ENCODE measurements at regions not wholly inside any gene's neighbourhood (a gene's known extent, or its start where the extent isn't known, plus 50 kb on each side); places are given as distances from the start of the nearest gene placed in this dataset.

DNA sequence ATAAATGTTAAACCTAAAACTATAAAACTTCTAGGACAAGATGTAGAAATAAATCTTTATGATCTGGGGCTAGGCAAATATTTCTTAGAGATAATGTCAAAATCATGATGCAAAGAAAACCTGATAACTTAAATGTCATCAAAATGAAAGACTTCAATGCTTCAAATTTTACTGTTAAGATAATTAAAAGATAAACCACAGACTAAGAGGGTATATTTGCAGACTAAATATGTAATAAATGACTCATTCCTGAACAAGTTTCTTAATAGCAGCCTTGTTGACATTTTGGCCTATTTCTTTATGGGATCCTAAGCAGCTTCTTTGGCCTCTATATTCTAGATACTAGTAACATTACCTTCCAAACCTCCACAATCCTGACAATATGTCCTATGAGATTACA lies 2878.3 kb upstream of the PCDH20 start:
- DNase-seq (ENCODE audit: low read depth), result no peak

DNA sequence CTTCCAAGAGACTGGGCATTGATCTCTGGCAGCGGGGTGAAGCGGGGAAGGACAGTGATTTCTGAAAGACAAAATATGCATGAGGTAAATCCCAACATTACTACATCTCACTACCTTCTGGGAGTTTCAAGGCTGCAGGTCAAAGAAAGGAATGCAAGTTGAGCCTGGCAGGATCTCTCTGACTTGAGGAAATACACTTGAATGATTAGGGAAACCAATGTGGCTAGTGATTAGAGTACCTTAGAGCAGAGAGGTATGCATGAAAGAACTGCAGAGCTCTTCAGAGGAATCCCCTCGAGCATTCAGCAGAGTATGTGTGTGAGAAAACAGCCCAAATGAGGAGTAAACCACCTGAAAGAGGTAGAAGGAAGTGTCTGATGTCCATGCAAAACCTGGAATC lies 2874.1 kb upstream of the PCDH20 start:
- no peak for DNase-seq (ENCODE audit: low read depth)

GRCh38 chr13:64283926-64284325 lies 2868.3 kb upstream of the PCDH20 start:
- DNase-seq (ENCODE audit: low read depth), result no peak

- no peak for DNase-seq (ENCODE audit: low read depth)
Observed at GRCh38 chr13:64278493-64278892, 2862.8 kb upstream of the PCDH20 start.

GRCh38 chr13:64277097-64277496 lies 2861.4 kb upstream of the PCDH20 start:
- no peak for DNase-seq (ENCODE audit: low read depth)

GRCh38 chr13:64276232-64276631 lies 2860.6 kb upstream of the PCDH20 start:
- no peak for DNase-seq (ENCODE audit: low read depth)

- no peak for DNase-seq (ENCODE audit: low read depth)
Observed at GRCh38 chr13:64274481-64275217, 2859.0 kb upstream of the PCDH20 start.

GRCh38 chr13:64273780-64274179 lies 2858.1 kb upstream of the PCDH20 start:
- DNase-seq (ENCODE audit: low read depth), result no peak

DNA sequence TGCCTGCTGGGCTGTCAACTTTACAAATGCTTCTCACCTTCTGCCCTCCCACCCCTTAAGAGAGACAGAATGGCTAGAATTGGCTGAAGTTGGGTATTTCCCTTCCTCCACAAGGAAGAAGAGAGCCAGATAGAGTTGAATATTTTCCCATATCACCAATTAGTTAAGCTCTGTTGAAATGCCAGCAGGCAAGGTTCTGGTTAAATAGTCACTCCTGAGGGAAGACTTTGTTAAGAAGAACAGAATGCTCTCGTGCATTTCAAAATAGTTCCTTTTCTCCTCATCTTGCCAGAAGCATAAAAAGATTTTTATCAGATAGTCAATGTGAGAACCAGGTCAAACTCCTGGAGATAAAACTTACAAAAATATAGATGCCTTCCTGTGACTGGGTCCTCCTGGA lies 2857.0 kb upstream of the PCDH20 start:
- DNase-seq (ENCODE audit: low read depth), result no peak

GRCh38 chr13:64266024-64266423 lies 2850.4 kb upstream of the PCDH20 start:
- DNase-seq (ENCODE audit: low read depth), result no peak

- no peak for DNase-seq (ENCODE audit: low read depth)
Observed at GRCh38 chr13:64263285-64263684, 2847.6 kb upstream of the PCDH20 start.

GRCh38 chr13:64256751-64257150 lies 2841.1 kb upstream of the PCDH20 start:
- DNase-seq (ENCODE audit: low read depth), result no peak

- no peak for DNase-seq (ENCODE audit: low read depth)
Observed at GRCh38 chr13:64255988-64256387, 2840.3 kb upstream of the PCDH20 start.

DNA sequence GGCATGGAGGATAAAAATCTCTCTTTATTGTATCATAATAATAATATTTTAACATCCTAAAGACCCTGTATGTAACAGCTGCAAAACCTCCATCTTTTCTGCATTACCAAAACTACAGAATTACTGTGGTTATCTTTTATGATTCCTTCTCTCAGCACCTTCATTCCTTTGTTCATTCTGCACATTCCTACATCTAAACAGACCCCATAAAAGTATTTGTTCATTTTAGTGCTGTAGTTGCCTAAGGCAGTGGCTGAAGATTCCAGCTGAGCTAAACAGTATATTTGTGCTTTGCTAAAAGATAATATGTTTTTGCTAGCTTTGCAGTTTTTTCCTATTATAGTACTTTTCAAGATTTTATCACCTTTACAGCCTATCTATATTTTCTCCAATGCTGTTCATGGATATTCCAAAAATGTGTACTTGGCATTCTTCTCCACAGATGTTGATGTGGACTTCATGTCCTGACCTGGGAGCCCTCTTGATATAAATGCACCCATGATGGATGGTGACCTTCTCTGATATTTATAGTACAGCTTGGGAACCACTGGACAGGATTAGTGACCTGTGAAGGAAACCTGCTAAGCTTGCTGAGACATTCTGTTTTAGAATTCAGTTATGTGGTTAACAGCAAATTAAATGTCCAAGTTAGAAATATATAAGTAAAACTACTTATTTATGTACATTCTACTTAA lies 2832.9 kb upstream of the PCDH20 start:
- no peak for DNase-seq (ENCODE audit: low read depth)

GRCh38 chr13:64239372-64239771 lies 2823.7 kb upstream of the PCDH20 start:
- DNase-seq (ENCODE audit: low read depth), result no peak

GRCh38 chr13:64234255-64234654 lies 2818.6 kb upstream of the PCDH20 start:
- DNase-seq (ENCODE audit: low read depth), result no peak

GRCh38 chr13:64223016-64223415 lies 2807.4 kb upstream of the PCDH20 start:
- DNase-seq (ENCODE audit: low read depth), result no peak

GRCh38 chr13:64206430-64207225 lies 2791.0 kb upstream of the PCDH20 start:
- DNase-seq (ENCODE audit: low read depth), result no peak

DNA sequence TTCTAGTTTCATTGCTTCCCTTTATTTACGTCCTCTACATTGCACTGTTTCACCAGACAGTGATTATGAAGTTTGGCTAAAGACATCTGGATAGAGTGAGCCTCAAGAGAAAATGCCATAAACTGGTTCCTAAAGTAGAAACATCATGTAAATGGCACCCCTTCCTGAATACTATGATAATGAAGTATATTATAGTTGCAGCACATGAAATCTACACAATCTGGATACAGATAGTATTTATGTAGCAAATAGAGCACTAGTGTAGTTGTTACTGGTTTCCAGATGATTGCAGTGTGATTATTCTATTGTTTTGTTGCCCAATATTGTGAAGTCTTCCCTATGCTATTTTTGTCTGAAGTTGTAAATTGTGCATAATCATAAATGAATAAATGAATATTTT lies 2786.9 kb upstream of the PCDH20 start:
- no peak for DNase-seq (ENCODE audit: low read depth)

DNA sequence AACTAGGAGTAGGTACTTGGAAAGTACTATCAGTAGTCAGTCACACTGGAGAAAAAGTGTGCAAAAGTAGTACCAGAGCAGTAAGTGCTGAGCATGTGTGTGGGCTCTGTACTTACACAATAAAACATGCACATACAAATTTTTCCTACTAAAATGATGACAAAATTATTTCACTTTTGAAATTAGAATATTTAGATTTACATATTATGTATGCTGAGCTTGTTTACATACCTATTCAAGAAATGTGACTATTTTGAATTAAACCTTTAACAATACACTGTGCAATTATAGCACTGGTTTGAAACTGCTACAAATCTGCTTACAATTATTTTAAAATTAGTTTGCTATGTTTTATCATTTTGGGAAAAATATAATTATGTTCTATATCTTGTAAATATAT lies 2781.6 kb upstream of the PCDH20 start:
- DNase-seq (ENCODE audit: low read depth), result no peak

DNA sequence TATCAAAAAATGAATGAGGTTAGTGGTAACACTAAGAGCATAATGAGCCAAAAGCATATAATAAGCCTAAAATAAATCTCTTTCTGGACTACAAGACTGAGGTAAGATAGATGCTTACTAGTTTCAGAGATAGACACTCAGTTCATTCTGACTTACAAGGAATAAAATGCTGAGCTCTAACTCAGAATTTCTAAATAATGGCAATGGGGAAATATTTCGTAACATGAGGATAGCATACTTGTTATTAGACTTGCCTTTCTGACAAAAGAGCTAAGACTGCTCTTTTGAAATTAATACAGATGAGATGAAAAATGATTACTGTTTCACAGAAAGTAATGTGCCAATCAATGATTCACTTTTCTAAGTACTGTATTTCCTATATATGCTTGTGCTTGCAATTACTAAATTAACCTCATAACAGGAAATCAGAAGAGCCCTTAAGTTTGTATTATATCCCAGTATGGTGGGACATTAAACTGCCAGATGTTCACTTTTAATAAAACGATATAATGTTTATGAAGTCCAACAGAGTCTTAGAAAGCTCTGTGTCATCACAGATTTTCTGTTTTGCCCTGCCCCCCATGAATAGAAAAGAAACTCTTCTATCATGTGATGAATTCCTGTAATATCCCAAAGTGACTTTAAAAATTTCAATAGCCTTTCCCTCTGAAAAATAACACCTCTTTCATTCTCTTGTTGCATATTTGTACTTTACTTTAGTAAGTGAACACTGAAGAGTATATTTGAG lies 2771.0 kb upstream of the PCDH20 start:
- no peak for DNase-seq (ENCODE audit: low read depth)

DNA sequence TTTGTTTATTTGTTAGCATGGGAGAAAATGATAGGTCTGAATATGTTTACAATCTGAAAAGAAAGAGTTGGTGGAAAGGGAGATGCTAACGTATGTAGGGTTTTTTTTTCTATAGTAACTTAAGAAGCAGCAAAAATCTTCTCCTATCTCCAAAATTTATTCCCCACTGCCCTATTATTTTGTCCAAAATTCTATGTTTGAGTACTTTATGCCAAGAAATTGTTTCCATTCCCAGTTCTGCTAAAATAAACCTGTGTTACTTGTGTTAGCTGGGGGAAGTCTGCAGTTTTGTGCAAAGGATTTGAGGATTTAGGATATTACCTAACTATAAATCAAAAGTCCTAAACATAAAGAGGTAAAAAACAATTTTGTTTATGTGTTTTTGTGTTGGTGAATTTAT lies 2770.4 kb upstream of the PCDH20 start:
- no peak for DNase-seq (ENCODE audit: low read depth)
